ENCODE measurements at regions not wholly inside any gene's neighbourhood (a gene's known extent, or its start where the extent isn't known, plus 50 kb on each side); places are given as distances from the start of the nearest gene placed in this dataset.

DNA sequence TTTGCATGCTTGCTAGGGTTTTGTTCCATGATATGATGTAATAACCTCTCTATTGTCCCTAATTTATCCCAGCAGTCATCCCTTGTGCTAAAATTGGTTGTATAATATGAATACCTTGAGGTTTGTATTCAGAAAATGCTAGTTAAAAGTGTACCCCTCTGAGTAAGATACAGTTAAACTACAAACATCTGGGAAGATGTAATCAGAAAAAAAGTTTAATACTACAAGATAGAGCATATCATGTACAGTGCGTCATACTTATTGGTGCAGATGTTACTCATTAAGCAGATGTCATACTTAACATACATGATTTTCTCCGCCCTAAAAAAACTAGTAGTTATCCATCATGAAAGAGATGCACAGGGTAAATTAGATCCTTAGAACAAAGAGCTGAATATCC lies 336.1 kb upstream of the KCND2 start:
- no peaks in the 10 kb centered on the region for H3K79me2 ChIP-seq (ENCODE audit: low read length)
- H3K27ac ChIP-seq (ENCODE audit: low read length) = no peak overlapping the region
- no peak overlapping the region for H3K9ac ChIP-seq (ENCODE audit: low read length)
- no peaks in the 10 kb centered on the region for H3K9me3 ChIP-seq (ENCODE audit: insufficient read depth, low read length)
- TF ChIP-seq, protein P1, sequence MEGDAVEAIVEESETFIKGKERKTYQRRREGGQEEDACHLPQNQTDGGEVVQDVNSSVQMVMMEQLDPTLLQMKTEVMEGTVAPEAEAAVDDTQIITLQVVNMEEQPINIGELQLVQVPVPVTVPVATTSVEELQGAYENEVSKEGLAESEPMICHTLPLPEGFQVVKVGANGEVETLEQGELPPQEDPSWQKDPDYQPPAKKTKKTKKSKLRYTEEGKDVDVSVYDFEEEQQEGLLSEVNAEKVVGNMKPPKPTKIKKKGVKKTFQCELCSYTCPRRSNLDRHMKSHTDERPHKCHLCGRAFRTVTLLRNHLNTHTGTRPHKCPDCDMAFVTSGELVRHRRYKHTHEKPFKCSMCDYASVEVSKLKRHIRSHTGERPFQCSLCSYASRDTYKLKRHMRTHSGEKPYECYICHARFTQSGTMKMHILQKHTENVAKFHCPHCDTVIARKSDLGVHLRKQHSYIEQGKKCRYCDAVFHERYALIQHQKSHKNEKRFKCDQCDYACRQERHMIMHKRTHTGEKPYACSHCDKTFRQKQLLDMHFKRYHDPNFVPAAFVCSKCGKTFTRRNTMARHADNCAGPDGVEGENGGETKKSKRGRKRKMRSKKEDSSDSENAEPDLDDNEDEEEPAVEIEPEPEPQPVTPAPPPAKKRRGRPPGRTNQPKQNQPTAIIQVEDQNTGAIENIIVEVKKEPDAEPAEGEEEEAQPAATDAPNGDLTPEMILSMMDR (IDR thresholded peaks at IDR 0.05; ENCODE audit: low read depth, low read length) = no peak
- no peak for TF ChIP-seq EZH2phosphoT487 (IDR thresholded peaks at IDR 0.05; ENCODE audit: low read depth)
- no peaks in the 10 kb centered on the region for H3K4me1 ChIP-seq (ENCODE audit: low read length)
- H3K4me3 ChIP-seq (ENCODE audit: low read length) = no peak overlapping the region
- H3K27me3 ChIP-seq (ENCODE audit: low read depth, low read length) = no peaks in the 10 kb centered on the region
- no peaks in the 10 kb centered on the region for H4K20me1 ChIP-seq (ENCODE audit: insufficient read depth, low read length)
- no peaks in the 10 kb centered on the region for H3K36me3 ChIP-seq (replicated peaks; ENCODE audit: low read depth, low read length)
- H3K4me2 ChIP-seq (ENCODE audit: low read length) = no peak overlapping the region
- H2AFZ ChIP-seq (ENCODE audit: low read depth, low read length) = no peak overlapping the region

DNA sequence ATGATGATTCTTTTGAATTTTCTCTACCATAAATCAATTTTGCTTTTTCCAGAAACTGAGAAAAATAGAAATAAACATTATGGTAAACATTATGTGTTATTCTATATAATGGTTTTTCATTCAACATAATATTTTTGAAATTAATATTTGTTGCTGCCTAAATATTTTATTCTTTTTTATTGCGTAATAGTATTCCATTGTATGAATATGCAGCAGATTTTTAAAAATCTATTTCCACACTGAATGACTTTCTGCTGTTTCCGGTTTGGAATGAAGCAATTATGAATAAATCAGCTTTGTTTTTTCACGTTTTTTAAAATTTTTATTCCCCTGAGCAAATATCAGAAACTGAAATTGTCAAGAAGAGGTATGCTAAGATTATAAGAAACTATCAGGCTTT lies 335.2 kb upstream of the KCND2 start:
- Histone ChIP-seq H3K27ac (ENCODE audit: low read length) (no peak overlapping the region), H3K4me3 (ENCODE audit: low read length) (no peak overlapping the region), H3K4me1 (ENCODE audit: low read length) (no peaks in the 10 kb centered on the region), H3K27me3 (ENCODE audit: low read depth, low read length) (no peaks in the 10 kb centered on the region), H3K4me2 (ENCODE audit: low read length) (no peak overlapping the region), H3K36me3 (replicated peaks; ENCODE audit: low read depth, low read length) (no peaks in the 10 kb centered on the region), H3K9me3 (ENCODE audit: insufficient read depth, low read length) (no peaks in the 10 kb centered on the region), H2AFZ (ENCODE audit: low read depth, low read length) (no peak overlapping the region), H3K79me2 (ENCODE audit: low read length) (no peaks in the 10 kb centered on the region), H3K9ac (ENCODE audit: low read length) (no peak overlapping the region), H4K20me1 (ENCODE audit: insufficient read depth, low read length) (no peaks in the 10 kb centered on the region)
- TF ChIP-seq, protein P1 (IDR thresholded peaks at IDR 0.05; ENCODE audit: low read depth, low read length) = no peak
- no peak for TF ChIP-seq EZH2phosphoT487 (IDR thresholded peaks at IDR 0.05; ENCODE audit: low read depth)

DNA sequence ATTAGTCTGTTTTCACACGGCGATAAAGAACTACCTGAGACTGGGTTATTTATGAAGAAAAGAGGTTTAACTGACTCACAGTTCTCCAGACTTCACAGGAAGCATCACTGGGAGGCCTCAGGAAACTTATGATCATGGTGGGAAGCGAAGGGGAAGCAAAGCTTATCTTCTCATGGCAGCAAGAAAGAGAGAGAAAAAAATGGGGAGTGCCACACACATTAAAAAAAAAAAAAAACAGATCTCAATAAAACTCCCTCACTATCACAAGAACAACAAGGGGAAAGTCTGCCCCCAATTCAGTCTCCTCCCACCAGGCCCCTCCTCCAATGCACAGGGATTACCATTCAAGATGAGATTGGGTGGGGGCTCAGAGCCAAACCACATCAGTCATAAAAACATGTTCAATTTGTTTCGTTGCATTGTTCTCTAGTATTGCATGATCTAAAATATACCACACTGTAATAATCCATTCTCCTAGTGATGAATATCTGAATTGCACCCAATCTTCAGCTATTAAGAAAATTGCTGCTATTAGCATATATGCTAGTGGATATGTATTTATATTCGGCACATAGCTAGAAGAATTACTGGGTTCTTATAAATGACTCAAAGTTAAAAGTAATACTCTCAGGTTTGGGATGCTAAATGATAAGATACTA lies 328.9 kb upstream of the KCND2 start:
- no peak for TF ChIP-seq EZH2phosphoT487 (IDR thresholded peaks at IDR 0.05; ENCODE audit: low read depth)
- TF ChIP-seq, protein P1 (IDR thresholded peaks at IDR 0.05; ENCODE audit: low read depth, low read length) = no peak
- no peaks in the 10 kb centered on the region for H3K9me3 ChIP-seq (ENCODE audit: insufficient read depth, low read length)
- H3K27ac ChIP-seq (ENCODE audit: low read length) = no peak overlapping the region
- H3K4me2 ChIP-seq (ENCODE audit: low read length) = no peak overlapping the region
- no peak overlapping the region for H3K9ac ChIP-seq (ENCODE audit: low read length)
- no peaks in the 10 kb centered on the region for H3K36me3 ChIP-seq (replicated peaks; ENCODE audit: low read depth, low read length)
- H3K79me2 ChIP-seq (ENCODE audit: low read length) = no peaks in the 10 kb centered on the region
- H2AFZ ChIP-seq (ENCODE audit: low read depth, low read length) = no peak overlapping the region
- no peaks in the 10 kb centered on the region for H3K4me1 ChIP-seq (ENCODE audit: low read length)
- no peaks in the 10 kb centered on the region for H3K27me3 ChIP-seq (ENCODE audit: low read depth, low read length)
- no peaks in the 10 kb centered on the region for H4K20me1 ChIP-seq (ENCODE audit: insufficient read depth, low read length)
- no peak overlapping the region for H3K4me3 ChIP-seq (ENCODE audit: low read length)

DNA sequence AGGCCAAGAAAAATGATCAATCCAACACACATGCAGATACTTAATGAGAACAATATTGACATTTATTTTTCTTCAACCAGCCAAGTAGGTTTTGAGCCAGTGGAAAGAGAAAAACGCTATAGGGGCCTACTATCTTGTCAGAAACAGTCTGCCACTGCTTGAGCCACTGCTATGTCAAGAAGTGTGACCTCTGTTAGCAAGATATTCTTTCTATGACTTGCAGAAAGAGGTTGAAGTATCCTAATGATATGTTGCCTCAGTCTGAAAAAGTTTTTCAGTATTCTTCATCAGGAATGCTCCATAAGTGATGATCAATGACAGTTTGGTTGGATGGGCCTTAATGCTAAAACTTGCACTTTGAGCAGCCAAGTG lies 328.4 kb upstream of the KCND2 start:
- Histone ChIP-seq H3K9ac (ENCODE audit: low read length) (no peak overlapping the region), H3K36me3 (replicated peaks; ENCODE audit: low read depth, low read length) (no peaks in the 10 kb centered on the region), H3K4me1 (ENCODE audit: low read length) (no peaks in the 10 kb centered on the region), H4K20me1 (ENCODE audit: insufficient read depth, low read length) (no peaks in the 10 kb centered on the region), H2AFZ (ENCODE audit: low read depth, low read length) (no peak overlapping the region), H3K27ac (ENCODE audit: low read length) (no peak overlapping the region), H3K27me3 (ENCODE audit: low read depth, low read length) (no peaks in the 10 kb centered on the region), H3K4me2 (ENCODE audit: low read length) (no peak overlapping the region), H3K79me2 (ENCODE audit: low read length) (no peaks in the 10 kb centered on the region), H3K4me3 (ENCODE audit: low read length) (no peak overlapping the region), H3K9me3 (ENCODE audit: insufficient read depth, low read length) (no peaks in the 10 kb centered on the region)
- TF ChIP-seq, protein P1 (IDR thresholded peaks at IDR 0.05; ENCODE audit: low read depth, low read length) = no peak
- no peak for TF ChIP-seq EZH2phosphoT487 (IDR thresholded peaks at IDR 0.05; ENCODE audit: low read depth)

All from OCI-LY3 (cell line).